ENCODE measurements at regions not wholly inside any gene's neighbourhood (a gene's known extent, or its start where the extent isn't known, plus 50 kb on each side); places are given as distances from the start of the nearest gene placed in this dataset.

DNA sequence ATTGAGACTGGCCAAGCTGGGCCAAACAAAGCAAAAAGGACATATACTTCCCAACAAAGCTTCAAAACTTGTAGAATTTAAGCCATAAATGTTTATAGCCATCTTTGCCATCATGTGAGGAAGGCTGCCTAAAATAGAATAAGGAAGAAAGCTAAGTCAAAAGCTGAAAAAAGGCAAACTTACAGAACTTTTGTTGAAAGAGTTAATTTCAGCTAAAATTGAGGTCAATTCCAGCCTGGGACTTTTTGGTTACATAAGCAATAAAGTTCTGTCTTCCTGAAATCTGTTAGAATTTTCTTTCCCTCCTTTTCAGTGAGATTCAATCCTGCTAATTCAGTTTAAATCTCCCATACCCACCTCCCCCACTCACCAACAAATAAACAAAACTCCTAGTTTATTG lies 227.9 kb upstream of the MARCKS start:
- no peak overlapping the region for H3K4me3 ChIP-seq
- TF ChIP-seq EZH2 (IDR thresholded peaks at IDR 0.05) (no peak), POLR2AphosphoS5 (IDR thresholded peaks at IDR 0.05; ENCODE audit: borderline replicate concordance, low read depth, low read length) (no peak), FOXP2 (optimal IDR thresholded peaks at IDR 0.05; ENCODE audit: control extremely low read depth, extremely low read length, insufficient read depth) (no peak)
- H3K9ac ChIP-seq (ENCODE audit: insufficient read length) = no peak overlapping the region
- H3K27ac ChIP-seq = no peak overlapping the region
- H3K9me3 ChIP-seq (ENCODE audit: low read depth, low read length) = no peaks in the 10 kb centered on the region
- DNase-seq (ENCODE audit: low read depth, low spot score) = no peak
- no peaks in the 10 kb centered on the region for H3K36me3 ChIP-seq (ENCODE audit: insufficient read depth, low read length)

DNA sequence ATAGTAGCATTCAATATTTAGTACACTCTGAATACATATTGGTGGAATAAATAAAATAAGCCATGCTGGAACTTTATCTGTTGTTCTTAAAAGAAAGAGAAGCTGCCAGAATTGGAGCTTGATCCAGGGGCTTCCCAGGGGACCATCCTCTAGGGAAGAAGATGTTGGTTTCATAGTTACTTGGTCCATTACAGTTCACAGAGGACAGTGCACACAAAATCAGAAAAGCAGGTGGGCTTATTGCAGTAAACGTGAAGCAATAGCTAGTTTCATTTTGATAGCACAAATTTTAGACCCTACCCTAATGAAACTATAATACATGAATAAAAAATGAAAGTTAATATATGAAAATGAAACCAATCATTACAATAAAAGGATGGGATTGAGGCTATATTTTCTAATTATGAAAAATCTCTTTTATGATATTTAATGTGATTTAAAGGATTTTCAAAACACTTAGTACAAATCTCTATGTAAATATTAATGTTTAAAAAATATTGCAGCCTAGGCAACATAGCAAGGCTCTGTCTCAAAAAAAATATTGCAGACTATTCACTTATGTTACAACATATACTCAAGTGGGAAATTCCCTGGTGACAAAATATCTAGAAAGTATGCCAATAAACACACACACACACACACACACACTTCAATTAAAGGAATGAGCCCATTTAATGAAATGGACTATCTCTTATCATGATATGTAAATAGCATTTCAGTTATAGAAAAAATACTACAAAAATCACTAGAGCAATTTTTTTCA lies 227.0 kb upstream of the MARCKS start:
- Histone ChIP-seq H3K36me3 (ENCODE audit: insufficient read depth, low read length) (no peaks in the 10 kb centered on the region), H3K9me3 (ENCODE audit: low read depth, low read length) (no peaks in the 10 kb centered on the region), H3K27ac (no peak overlapping the region), H3K9ac (ENCODE audit: insufficient read length) (no peak overlapping the region), H3K4me3 (no peak overlapping the region)
- no peak for DNase-seq (ENCODE audit: low read depth, low spot score)
- TF ChIP-seq POLR2AphosphoS5 (IDR thresholded peaks at IDR 0.05; ENCODE audit: borderline replicate concordance, low read depth, low read length) = no peak
- TF ChIP-seq EZH2 (IDR thresholded peaks at IDR 0.05) = no peak
- TF ChIP-seq FOXP2 (optimal IDR thresholded peaks at IDR 0.05; ENCODE audit: control extremely low read depth, extremely low read length, insufficient read depth) = no peak

DNA sequence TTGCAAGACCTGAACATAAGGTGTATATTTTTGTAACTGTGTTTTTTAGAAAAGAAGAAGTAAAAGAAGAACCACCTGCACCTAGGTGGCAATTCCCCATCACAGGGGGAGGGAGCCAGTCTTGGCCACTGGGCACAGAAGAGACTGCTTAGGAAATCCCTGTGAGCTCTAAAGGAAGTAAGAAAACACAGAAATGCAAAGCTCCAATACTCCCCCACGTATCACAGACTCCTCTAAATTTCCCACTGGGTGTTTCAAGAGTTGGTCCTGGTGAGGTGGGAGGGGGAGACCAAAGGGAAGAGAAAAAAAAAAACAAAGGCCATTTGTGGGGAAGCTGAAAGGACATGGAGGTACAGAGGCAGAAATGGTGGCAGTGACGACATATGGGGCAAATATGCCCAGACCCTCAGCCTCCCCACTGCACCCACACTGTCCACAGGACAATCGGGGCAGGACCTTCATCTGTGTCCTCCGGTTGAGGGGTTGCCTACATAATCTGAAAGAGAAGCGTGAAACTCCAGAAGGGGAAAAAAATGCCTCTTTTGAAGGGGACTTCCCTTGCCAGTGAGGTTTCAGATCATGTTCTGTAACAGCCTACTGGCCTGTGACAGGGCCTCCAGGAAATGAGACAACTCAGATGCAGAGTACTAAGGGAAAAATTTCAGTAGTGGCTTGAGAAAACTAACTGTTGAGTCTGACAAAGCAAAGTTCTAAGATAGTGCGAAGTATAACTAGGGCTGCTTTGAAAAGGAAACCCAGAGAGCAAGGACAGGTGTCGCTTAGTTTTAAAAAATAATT lies 226.2 kb upstream of the MARCKS start:
- Histone ChIP-seq H3K36me3 (ENCODE audit: insufficient read depth, low read length) (no peaks in the 10 kb centered on the region), H3K4me3 (no peak overlapping the region), H3K9me3 (ENCODE audit: low read depth, low read length) (no peaks in the 10 kb centered on the region), H3K9ac (ENCODE audit: insufficient read length) (no peak overlapping the region), H3K27ac (no peak overlapping the region)
- no peak for DNase-seq (ENCODE audit: low read depth, low spot score)
- TF ChIP-seq FOXP2 (optimal IDR thresholded peaks at IDR 0.05; ENCODE audit: control extremely low read depth, extremely low read length, insufficient read depth) (no peak), POLR2AphosphoS5 (IDR thresholded peaks at IDR 0.05; ENCODE audit: borderline replicate concordance, low read depth, low read length) (no peak), EZH2 (IDR thresholded peaks at IDR 0.05) (no peak)

DNA sequence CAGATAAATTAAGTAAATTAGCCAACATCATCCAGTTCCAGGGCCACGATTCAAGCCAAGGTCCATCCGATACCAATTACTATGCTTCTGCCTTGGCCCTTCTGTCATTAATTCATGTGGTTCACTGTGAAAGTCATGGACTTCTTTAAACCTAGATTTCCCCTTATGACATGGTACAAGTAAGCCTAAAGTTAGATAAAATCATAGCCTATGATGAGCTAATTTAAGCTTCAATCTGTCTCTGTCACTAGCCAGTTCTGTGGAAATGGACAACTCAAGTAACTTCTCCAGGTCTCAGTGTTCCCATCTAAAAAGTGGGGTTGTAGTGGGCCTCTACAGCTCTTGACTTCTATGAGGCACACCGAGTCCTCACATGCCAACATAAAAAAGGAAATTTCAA lies 225.5 kb upstream of the MARCKS start:
- Histone ChIP-seq H3K27ac (no peak overlapping the region), H3K9me3 (ENCODE audit: low read depth, low read length) (no peaks in the 10 kb centered on the region), H3K9ac (ENCODE audit: insufficient read length) (no peak overlapping the region), H3K4me3 (no peak overlapping the region), H3K36me3 (ENCODE audit: insufficient read depth, low read length) (no peaks in the 10 kb centered on the region)
- no peak for TF ChIP-seq EZH2 (IDR thresholded peaks at IDR 0.05)
- TF ChIP-seq POLR2AphosphoS5 (IDR thresholded peaks at IDR 0.05; ENCODE audit: borderline replicate concordance, low read depth, low read length) = no peak
- TF ChIP-seq FOXP2 (optimal IDR thresholded peaks at IDR 0.05; ENCODE audit: control extremely low read depth, extremely low read length, insufficient read depth) = no peak
- no peak for DNase-seq (ENCODE audit: low read depth, low spot score)

DNA sequence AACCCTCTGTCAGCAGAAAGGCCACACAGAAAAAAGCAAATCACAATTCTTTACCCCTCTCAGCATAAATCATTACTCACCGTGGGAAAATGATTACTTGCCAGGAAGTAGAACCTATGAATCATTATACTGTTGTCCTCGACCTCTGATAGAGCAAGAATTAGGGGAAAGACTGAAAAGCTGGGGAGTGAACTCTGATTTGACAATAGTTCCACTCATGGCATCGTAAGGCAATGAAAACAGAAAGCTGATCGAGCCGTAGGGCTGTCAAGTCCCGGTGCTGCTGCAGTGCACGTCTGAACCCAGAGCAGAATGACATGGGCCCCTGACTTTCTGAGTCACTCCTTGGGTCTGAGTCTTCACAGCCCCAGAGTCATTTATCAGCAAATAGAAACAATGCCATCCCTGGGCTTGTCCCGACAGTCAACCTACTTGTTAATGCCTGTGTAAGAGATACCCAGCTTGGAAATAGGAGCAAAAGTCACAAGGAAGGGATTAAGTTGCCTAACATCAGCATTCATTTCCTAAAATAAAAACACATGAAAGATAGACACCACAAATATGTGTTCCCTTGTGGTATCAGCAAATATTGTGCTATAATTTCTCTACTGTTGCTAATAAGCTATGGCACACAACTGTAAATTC lies 224.8 kb upstream of the MARCKS start:
- no peaks in the 10 kb centered on the region for H3K36me3 ChIP-seq (ENCODE audit: insufficient read depth, low read length)
- peak overlapping the region; percentile 58 for H3K4me3 ChIP-seq
- H3K27ac ChIP-seq = peak overlapping the region; percentile 58; the same call in 1 of the 2 replicates
- no peaks in the 10 kb centered on the region for H3K9me3 ChIP-seq (ENCODE audit: low read depth, low read length)
- no peak for DNase-seq (ENCODE audit: low read depth, low spot score)
- TF ChIP-seq POLR2AphosphoS5 (IDR thresholded peaks at IDR 0.05; ENCODE audit: borderline replicate concordance, low read depth, low read length) (no peak), FOXP2 (optimal IDR thresholded peaks at IDR 0.05; ENCODE audit: control extremely low read depth, extremely low read length, insufficient read depth) (no peak), EZH2 (IDR thresholded peaks at IDR 0.05) (no peak)
- peak overlapping the region; percentile 12 for H3K9ac ChIP-seq (ENCODE audit: insufficient read length)

DNA sequence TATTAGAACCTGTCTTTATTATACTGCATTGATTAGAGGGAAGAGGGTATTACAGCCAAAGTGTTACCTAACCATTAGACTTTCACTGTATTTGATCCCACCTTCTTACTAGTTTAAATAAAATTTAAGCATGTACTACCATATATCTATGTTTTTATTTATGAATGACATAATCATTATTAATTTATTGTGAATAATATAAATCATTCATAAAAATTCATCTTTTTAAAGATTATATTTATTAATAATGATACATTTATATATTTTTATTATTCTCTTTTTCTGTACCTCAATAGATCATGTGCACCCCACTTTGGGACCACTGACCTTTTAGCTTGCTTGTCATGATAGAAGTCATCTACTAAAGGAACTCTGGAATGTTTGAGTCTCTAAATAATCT lies 223.5 kb upstream of the MARCKS start:
- TF ChIP-seq EZH2 (IDR thresholded peaks at IDR 0.05) (no peak), FOXP2 (optimal IDR thresholded peaks at IDR 0.05; ENCODE audit: control extremely low read depth, extremely low read length, insufficient read depth) (no peak), POLR2AphosphoS5 (IDR thresholded peaks at IDR 0.05; ENCODE audit: borderline replicate concordance, low read depth, low read length) (no peak)
- Histone ChIP-seq H3K9ac (ENCODE audit: insufficient read length) (no peak overlapping the region), H3K4me3 (no peak overlapping the region), H3K9me3 (ENCODE audit: low read depth, low read length) (no peaks in the 10 kb centered on the region), H3K36me3 (ENCODE audit: insufficient read depth, low read length) (no peaks in the 10 kb centered on the region), H3K27ac (no peak overlapping the region)
- DNase-seq (ENCODE audit: low read depth, low spot score) = no peak

DNA sequence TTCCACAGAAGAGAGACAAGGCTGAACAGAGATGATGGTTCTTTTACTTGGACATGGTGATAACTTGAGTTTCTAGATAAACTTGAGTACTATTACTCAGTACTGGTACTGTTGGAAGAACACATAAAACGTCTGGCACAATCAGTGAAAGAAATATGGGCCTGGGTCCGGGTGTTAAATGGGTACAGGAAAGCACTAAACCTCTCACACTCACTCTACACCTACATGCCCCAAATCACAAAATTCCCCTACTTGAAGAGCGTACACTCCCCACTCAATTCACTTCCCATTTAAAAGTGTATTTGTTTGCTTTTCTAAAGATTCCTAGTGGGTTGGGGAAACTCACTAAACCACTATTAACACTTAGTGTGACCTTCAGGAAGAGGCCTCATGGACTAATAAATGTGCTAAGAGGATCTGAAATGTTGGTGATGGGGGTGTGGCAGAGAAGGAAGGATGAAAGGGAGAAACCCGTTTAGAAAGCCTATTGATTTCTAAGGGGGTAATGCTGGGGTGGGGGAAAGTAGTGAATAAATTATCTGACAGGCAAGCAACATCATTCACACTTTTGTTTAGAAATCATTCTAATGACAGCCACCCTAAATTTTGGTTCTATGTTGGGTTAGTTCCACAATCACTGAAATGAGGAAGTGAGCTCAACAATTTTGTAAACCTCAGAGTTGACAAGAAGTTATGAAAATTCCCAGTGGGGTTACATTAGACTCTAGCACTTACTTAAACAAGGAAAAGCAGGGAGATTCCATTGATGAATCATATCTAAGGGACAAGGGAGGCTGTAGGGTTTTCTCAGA lies 222.6 kb upstream of the MARCKS start:
- TF ChIP-seq EZH2 (IDR thresholded peaks at IDR 0.05) = no peak
- no peak for TF ChIP-seq POLR2AphosphoS5 (IDR thresholded peaks at IDR 0.05; ENCODE audit: borderline replicate concordance, low read depth, low read length)
- TF ChIP-seq FOXP2 (optimal IDR thresholded peaks at IDR 0.05; ENCODE audit: control extremely low read depth, extremely low read length, insufficient read depth) = no peak
- Histone ChIP-seq H3K36me3 (ENCODE audit: insufficient read depth, low read length) (no peaks in the 10 kb centered on the region), H3K4me3 (no peak overlapping the region), H3K27ac (no peak overlapping the region), H3K9me3 (ENCODE audit: low read depth, low read length) (no peaks in the 10 kb centered on the region), H3K9ac (ENCODE audit: insufficient read length) (no peak overlapping the region)
- no peak for DNase-seq (ENCODE audit: low read depth, low spot score)

Measured in SK-N-MC (cell line).